K562 (cell line): ENCODE measurements at regions not wholly inside any gene's neighbourhood (a gene's known extent, or its start where the extent isn't known, plus 50 kb on each side); places are given as distances from the start of the nearest gene placed in this dataset.

Experiments used
- ATAC-seq: fragments of 200-7000 bp; cut with Tn5 transposase; 3 replicates; pipeline ENCODE4 v1.9.1; 2020; ENCODE audit warnings: moderate library complexity
- BruUV-seq: library from RNA; stranded (reverse); fragments of 400-500 nt; replicated peaks from 2 replicates; lab custom pipeline; 2021; lab: Mats Ljungman, UMichigan
- CTCF ChIA-PET: fragments of 300-600 bp; formaldehyde crosslinking; extraction: SDS; loops from one replicate; lab custom pipeline; 2021; ENCODE audit warnings: low intra/inter-chr PET ratio; lab: Yijun Ruan, JAX
- POLR2A ChIA-PET: fragments of 300-600, 350-650 bp; sonication (Branson Sonifier 250); formaldehyde crosslinking; extraction: SDS; loops from one replicate; lab custom pipeline; 2021; ENCODE audit warnings: antibody characterized with exemption, inconsistent platforms; lab: Yijun Ruan, JAX
- DNase-seq, 4 experiments: peaks; one replicate each; pipeline versions ENCODE4 v3.0.0 to v3.0.0-alpha.2; 2011 to 2018; ENCODE audit warnings: low spot score in 3 of 4, mixed read lengths in 3 of 4; ENCODE audit errors: extremely low read depth in 1 of 4
- FAIRE-seq: peaks from 2 replicates; lab custom pipeline; 2011; peaks lifted over from hg19 to GRCh38; lab: Jason Lieb, UNC
- H2AFZ ChIP-seq: 2 replicates; pipeline ENCODE4 v1.6.0; 2011; ENCODE audit warnings: low read depth, low read length, control low read depth, inconsistent platforms
- H3K27ac ChIP-seq: fragments of 200-600 bp; 3 replicates; pipeline ENCODE4 v1.8.0; 2011; ENCODE audit warnings: low read depth, mild to moderate bottlenecking, control low read depth, inconsistent platforms, low read length, moderate library complexity, mixed read lengths; ENCODE audit errors: extremely low read depth
- H3K27me3 ChIP-seq, 2 experiments: fragments of 300-600 bp in 1 of 2; 2 replicates in 1 of 2; 3 replicates in 1 of 2; pipeline versions ENCODE4 v1.6.0 to v1.8.0; 2011; ENCODE audit warnings: inconsistent platforms in 2 of 2, low read length in 2 of 2, mild to moderate bottlenecking in 1 of 2, mixed read lengths in 1 of 2, moderate library complexity in 1 of 2; ENCODE audit not compliant: control insufficient read depth in 2 of 2, insufficient read depth in 2 of 2
- H3K36me3 ChIP-seq: fragments of 300-600 bp; 3 replicates; pipeline ENCODE4 v1.8.0; 2011; ENCODE audit warnings: mild to moderate bottlenecking, low read length, inconsistent platforms; ENCODE audit not compliant: control insufficient read depth, insufficient read depth
- H3K4me1 ChIP-seq, 2 experiments: fragments of 200-600 bp in 1 of 2; replicated peaks in 1 of 2; 2 replicates in 1 of 2; 3 replicates in 1 of 2; pipeline versions ENCODE4 v1.5.1 to v1.8.0; 2011; ENCODE audit warnings: inconsistent platforms in 2 of 2, low read length in 2 of 2, mild to moderate bottlenecking in 1 of 2, mixed read lengths in 1 of 2, moderate library complexity in 1 of 2; ENCODE audit not compliant: control insufficient read depth in 2 of 2, insufficient read depth in 2 of 2
- H3K4me2 ChIP-seq: 2 replicates; pipeline ENCODE4 v1.6.1; 2011; ENCODE audit warnings: low read length, control low read depth, inconsistent platforms, mixed read lengths; ENCODE audit not compliant: insufficient read depth
- H3K4me3 ChIP-seq: fragments of 200-600 bp; sonication (generic), shearing (Covaris generic); 2 replicates; pipeline ENCODE4 v1.5.1; 2016; ENCODE audit warnings: control low read depth, inconsistent platforms
- H3K79me2 ChIP-seq: fragments of 200-600 bp; 3 replicates; pipeline ENCODE4 v1.8.0; 2011; ENCODE audit warnings: low read length, inconsistent platforms; ENCODE audit not compliant: control insufficient read depth, insufficient read depth
- H3K9ac ChIP-seq, 2 experiments: 2 replicates each; pipeline versions ENCODE4 v1.6.0 to v1.6.1; 2011; ENCODE audit warnings: low read depth in 2 of 2, low read length in 2 of 2, control low read depth in 1 of 2, inconsistent platforms in 1 of 2, mild to moderate bottlenecking in 1 of 2, mixed read lengths in 1 of 2; ENCODE audit not compliant: insufficient read depth in 1 of 2
- H3K9me1 ChIP-seq: one replicate; pipeline ENCODE4 v1.6.0; 2011; ENCODE audit warnings: inconsistent platforms, mild to moderate bottlenecking, low read length, moderate library complexity; ENCODE audit not compliant: control insufficient read depth, insufficient read depth
- H3K9me3 ChIP-seq: replicated peaks from 2 replicates; pipeline ENCODE4 v1.5.1; 2011; ENCODE audit warnings: low read depth, low read length, inconsistent platforms; ENCODE audit not compliant: control insufficient read depth, insufficient read depth
- H4K20me1 ChIP-seq: replicated peaks from 2 replicates; pipeline ENCODE4 v1.6.1; 2011; ENCODE audit warnings: low read length, inconsistent platforms, mixed read lengths; ENCODE audit not compliant: control insufficient read depth, insufficient read depth
- ADNP ChIP-seq: fragments of 200-800 bp; sonication (Bioruptor generic); IDR thresholded peaks from 2 replicates; pipeline ENCODE4 v1.6.1; 2016; ENCODE audit warnings: missing genetic modification characterization, missing compliant biosample characterization
- ARID3A ChIP-seq: IDR thresholded peaks from 2 replicates; pipeline ENCODE4 v1.6.1; 2012; ENCODE audit warnings: low read depth, low read length, improper control_type of control experiment, borderline replicate concordance
- CHD4 ChIP-seq: fragments of 200-600 bp; sonication (generic); IDR thresholded peaks from 3 replicates; pipeline ENCODE4 v1.6.1; 2012; ENCODE audit warnings: low read depth, mild to moderate bottlenecking, mixed read lengths, low read length, inconsistent platforms; ENCODE audit not compliant: insufficient read depth, insufficient replicate concordance, poor library complexity, severe bottlenecking
- CREB3L1 ChIP-seq: fragments of 450-650 bp; IDR thresholded peaks from 2 replicates; pipeline ENCODE4 v1.6.1; 2014; ENCODE audit warnings: low read depth, mild to moderate bottlenecking, moderate library complexity, borderline replicate concordance
- FOXJ2 ChIP-seq: fragments of 200-800 bp; sonication (Bioruptor generic); IDR thresholded peaks from 2 replicates; pipeline ENCODE4 v1.6.1; 2016; ENCODE audit warnings: missing genetic modification characterization, missing compliant biosample characterization
- MTA3 ChIP-seq: fragments of 450-650 bp; formaldehyde crosslinking; IDR thresholded peaks from 2 replicates; pipeline ENCODE4 v1.6.1; 2017; ENCODE audit warnings: mild to moderate bottlenecking, borderline replicate concordance
- PCBP2 ChIP-seq: fragments of 200-400 bp; formaldehyde crosslinking; IDR thresholded peaks from 2 replicates; pipeline ENCODE4 v1.6.1; 2018; ENCODE audit warnings: low read length, low read depth, mild to moderate bottlenecking, moderate library complexity; ENCODE audit not compliant: poor library complexity, severe bottlenecking
- PKNOX1 ChIP-seq: fragments of 450-650 bp; IDR thresholded peaks from 2 replicates; pipeline ENCODE4 v1.6.1; 2016
- RFX5 ChIP-seq: IDR thresholded peaks from 2 replicates; pipeline ENCODE4 v1.6.1; 2011; ENCODE audit warnings: low read depth, mild to moderate bottlenecking, improper control_type of control experiment, low read length
- SRF ChIP-seq, 2 experiments: fragments of 250-450, 450-650 bp in 1 of 2; sonication (Bioruptor Pico) in 1 of 2; sonication (generic) in 1 of 2; formaldehyde crosslinking; IDR thresholded peaks; 2 replicates each; pipeline versions ENCODE4 v1.5.0 to v1.5.1; 2020 to 2022; ENCODE audit warnings: mild to moderate bottlenecking in 1 of 2, missing genetic modification reagents in 1 of 2
- TCF3 ChIP-seq: sonication (generic); formaldehyde crosslinking; IDR thresholded peaks from 2 replicates; pipeline ENCODE4 v1.4.0; 2020; ENCODE audit warnings: mild to moderate bottlenecking, missing genetic modification reagents
- ZBED1 ChIP-seq: IDR thresholded peaks from 2 replicates; pipeline ENCODE4 v1.6.1; 2014
- ZBTB43 ChIP-seq: sonication (generic); formaldehyde crosslinking; IDR thresholded peaks from 2 replicates; pipeline ENCODE4 v1.8.0; 2023; ENCODE audit warnings: mild to moderate bottlenecking, missing genetic modification reagents
- ZNF175 ChIP-seq: fragments of 200-800 bp; sonication (Bioruptor generic); IDR thresholded peaks from 2 replicates; pipeline ENCODE4 v1.6.1; 2016; ENCODE audit warnings: low read depth, mild to moderate bottlenecking, missing genetic modification characterization, missing compliant biosample characterization
- ZNF224 ChIP-seq: sonication (generic); formaldehyde crosslinking; IDR thresholded peaks from 2 replicates; pipeline ENCODE4 v1.8.0; 2022; ENCODE audit warnings: mild to moderate bottlenecking, missing genetic modification reagents
- ZNF324 ChIP-seq: fragments of 250-450 bp; sonication (Bioruptor Pico); IDR thresholded peaks from 2 replicates; pipeline ENCODE4 v1.4.0; 2020; ENCODE audit warnings: mild to moderate bottlenecking
- ZNF77 ChIP-seq: fragments of 250-450 bp; sonication (Bioruptor Pico); IDR thresholded peaks from 2 replicates; pipeline ENCODE4 v1.5.0; 2020
- ZNF79 ChIP-seq: fragments of 250-450 bp; sonication (Bioruptor Pico); IDR thresholded peaks from 2 replicates; pipeline ENCODE4 v1.4.0; 2020; ENCODE audit warnings: low read depth, mild to moderate bottlenecking, moderate library complexity
- WGBS: fragments of 100-300 bp; shearing (Covaris generic); methylation state at CpG from one replicate; pipeline ENCODE4 v1.1.6; 2016; ENCODE audit warnings: low coverage, mixed read lengths; ENCODE audit not compliant: insufficient coverage; ENCODE audit errors: missing lambda C conversion rate; 5-methylcytosine and 5-hydroxymethylcytosine counted together
- in situ Hi-C: fragments of 300-500 bp; cut with MboI; formaldehyde crosslinking; loops from 4 replicates; pipeline ENCODE4 v1.15.0; 2018; ENCODE audit warnings: inconsistent platforms, mixed read lengths
- intact Hi-C: fragments of 100-400 bp; cut with micrococcal nuclease; formaldehyde crosslinking; loops from 2 replicates; pipeline ENCODE4 v1.14.2; 2022

- CTCF ChIA-PET = no interaction called here
- intact Hi-C loops = no loop called here
- Histone ChIP-seq H3K9me1 (no peaks in the 10 kb centered on the region), H4K20me1 (no peaks in the 10 kb centered on the region), H3K4me2 (no peak overlapping the region), H3K4me1 (no peaks in the 10 kb centered on the region), H3K27ac (no peak overlapping the region), H2AFZ (no peak overlapping the region), H3K27me3 (peaks cover 17 to 44% of the 10 kb centered on the region in 2 experiments; a peak in 4 of 5 replicates), H3K4me3 (no peak overlapping the region), H3K79me2 (no peaks in the 10 kb centered on the region), H3K36me3 (no peaks in the 10 kb centered on the region), H3K9me3 (no peaks in the 10 kb centered on the region), H3K9ac (no peak overlapping the region)
- no TSS peak for BruUV-seq
- ATAC-seq (no peak), DNase-seq (no peak), FAIRE-seq (no peak)
- TF ChIP-seq ZNF175 = no peak
- TF ChIP-seq ZNF77 (CRISPR knock-in tag) = no peak
- TF ChIP-seq SRF (CRISPR knock-in tag; IDR thresholded peaks at IDR 0.05) = no peak
- no peak for TF ChIP-seq FOXJ2
- TF ChIP-seq ZBED1 = no peak
- TF ChIP-seq ZNF79 = no peak
- no peak for TF ChIP-seq ZNF324 (CRISPR knock-in tag)
- no peak for TF ChIP-seq MTA3
- TF ChIP-seq RFX5 = no peak
- no peak for TF ChIP-seq PKNOX1
- no peak for TF ChIP-seq ZBTB43 (CRISPR knock-in tag)
- TF ChIP-seq ZNF224 (CRISPR knock-in tag) = no peak
- TF ChIP-seq ARID3A = no peak
- TF ChIP-seq CHD4 = no peak
- TF ChIP-seq PCBP2 = no peak
- no peak for TF ChIP-seq TCF3 (CRISPR knock-in tag)
- TF ChIP-seq ADNP (tag) = no peak
- no peak for TF ChIP-seq CREB3L1
- in situ Hi-C loops = no loop called here
- WGBS = 0% methylated on average over 13 of the region's 13 CpGs
- POLR2A ChIA-PET = no interaction called here
Observed at GRCh38 chr15:29471306-29471705, 201.7 kb upstream of the NSMCE3 start.
